Fibroblast of mammary gland (primary cell): ENCODE measurements at regions not wholly inside any gene's neighbourhood (a gene's known extent, or its start where the extent isn't known, plus 50 kb on each side); places are given as distances from the start of the nearest gene placed in this dataset.
A peak's percentile ranks its signal among the peaks of the same experiment; 100 is the strongest.

Experiments used
- DNase-seq: peaks from one replicate; pipeline ENCODE4 v3.0.0-alpha.2; 2010; ENCODE audit warnings: low read depth
- H3K4me3 ChIP-seq: 2 replicates; pipeline ENCODE4 v1.5.1; 2011; ENCODE audit warnings: low read depth, mild to moderate bottlenecking, low read length, moderate library complexity; ENCODE audit not compliant: control insufficient read depth
- TF ChIP-seq, protein P1 (sequence below): conservative IDR thresholded peaks from 2 replicates; pipeline ENCODE4 v1.5.1; 2011; ENCODE audit warnings: low read depth, low read length, inconsistent platforms; ENCODE audit not compliant: control insufficient read depth, insufficient read depth

DNA sequence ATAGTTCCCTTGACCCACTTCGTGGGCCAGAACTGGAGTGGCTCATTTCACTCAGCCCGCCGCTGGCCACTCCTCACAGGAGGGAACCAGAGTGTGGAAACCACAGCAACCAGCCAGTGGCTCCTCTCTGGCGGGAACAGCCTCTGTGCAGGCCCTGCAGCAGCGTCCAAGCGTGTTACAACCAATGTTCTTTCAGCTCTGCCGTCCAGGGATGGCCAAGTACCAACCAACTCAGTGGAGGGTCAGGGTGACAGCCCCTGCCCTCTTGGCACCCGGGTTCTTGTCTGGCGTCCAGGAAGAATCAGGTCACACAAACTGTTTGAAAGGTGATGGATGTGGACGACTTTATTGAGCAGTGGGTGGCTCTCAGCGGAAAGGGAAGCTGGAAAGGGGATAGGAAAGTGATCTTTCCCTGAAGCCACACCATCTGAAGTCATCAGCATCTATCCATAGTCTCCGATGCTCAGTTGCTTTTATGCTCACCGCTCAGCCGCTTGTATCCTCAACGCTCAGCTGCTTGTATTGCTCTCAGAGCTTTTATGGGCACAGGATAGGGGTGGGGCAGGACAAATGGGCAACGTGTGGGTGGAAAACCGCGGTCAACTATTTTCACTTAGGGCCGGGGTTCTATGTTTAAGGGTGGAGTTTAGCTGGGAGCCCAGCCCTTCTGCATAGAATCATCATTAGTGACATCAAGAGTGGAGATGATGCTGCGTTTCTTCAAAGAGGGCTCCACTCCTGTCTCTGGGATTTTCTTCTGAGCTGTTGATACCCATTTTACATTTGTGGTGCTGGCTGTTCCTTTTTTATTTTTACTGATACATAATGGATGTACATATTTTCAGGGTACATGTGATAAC lies 250.2 kb downstream of the RRAGC start:
- TF ChIP-seq, protein P1, sequence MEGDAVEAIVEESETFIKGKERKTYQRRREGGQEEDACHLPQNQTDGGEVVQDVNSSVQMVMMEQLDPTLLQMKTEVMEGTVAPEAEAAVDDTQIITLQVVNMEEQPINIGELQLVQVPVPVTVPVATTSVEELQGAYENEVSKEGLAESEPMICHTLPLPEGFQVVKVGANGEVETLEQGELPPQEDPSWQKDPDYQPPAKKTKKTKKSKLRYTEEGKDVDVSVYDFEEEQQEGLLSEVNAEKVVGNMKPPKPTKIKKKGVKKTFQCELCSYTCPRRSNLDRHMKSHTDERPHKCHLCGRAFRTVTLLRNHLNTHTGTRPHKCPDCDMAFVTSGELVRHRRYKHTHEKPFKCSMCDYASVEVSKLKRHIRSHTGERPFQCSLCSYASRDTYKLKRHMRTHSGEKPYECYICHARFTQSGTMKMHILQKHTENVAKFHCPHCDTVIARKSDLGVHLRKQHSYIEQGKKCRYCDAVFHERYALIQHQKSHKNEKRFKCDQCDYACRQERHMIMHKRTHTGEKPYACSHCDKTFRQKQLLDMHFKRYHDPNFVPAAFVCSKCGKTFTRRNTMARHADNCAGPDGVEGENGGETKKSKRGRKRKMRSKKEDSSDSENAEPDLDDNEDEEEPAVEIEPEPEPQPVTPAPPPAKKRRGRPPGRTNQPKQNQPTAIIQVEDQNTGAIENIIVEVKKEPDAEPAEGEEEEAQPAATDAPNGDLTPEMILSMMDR, result no peak
- no peak overlapping the region for H3K4me3 ChIP-seq
- no peak for DNase-seq

DNA sequence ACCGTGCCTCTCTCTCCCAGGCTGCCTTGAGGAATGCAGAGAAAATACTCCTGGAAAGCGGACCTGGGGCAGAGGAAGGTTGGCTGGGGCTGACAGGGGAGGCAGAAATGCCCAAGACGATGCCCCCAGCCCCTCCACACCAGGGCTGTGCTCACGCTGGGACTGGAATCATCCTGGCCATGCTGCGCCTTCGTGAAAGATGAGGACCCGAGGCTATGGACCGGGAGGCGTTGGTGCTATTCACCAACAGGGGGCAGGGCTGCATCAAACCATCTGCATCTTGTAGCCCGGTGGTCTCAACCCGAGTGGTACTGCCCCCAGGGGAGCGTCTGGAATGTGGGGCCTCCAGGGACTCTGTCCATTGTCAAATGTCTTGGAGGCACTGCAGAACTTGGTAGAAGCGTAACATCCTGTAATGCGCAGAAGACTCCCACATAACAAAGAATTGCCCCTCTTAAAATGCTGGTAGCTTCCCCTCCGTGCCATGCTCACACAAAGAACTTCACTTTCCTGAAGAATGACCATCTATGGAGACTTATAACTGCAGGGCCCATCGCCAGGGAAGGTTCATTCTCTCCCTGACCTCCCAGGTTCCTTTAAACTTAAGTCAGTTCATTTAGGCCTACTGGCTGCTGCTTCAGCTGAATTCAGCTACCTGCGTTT lies 251.2 kb downstream of the RRAGC start:
- no peak for DNase-seq
- TF ChIP-seq, protein P1, result peak; percentile 31
- H3K4me3 ChIP-seq, result no peak overlapping the region

DNA sequence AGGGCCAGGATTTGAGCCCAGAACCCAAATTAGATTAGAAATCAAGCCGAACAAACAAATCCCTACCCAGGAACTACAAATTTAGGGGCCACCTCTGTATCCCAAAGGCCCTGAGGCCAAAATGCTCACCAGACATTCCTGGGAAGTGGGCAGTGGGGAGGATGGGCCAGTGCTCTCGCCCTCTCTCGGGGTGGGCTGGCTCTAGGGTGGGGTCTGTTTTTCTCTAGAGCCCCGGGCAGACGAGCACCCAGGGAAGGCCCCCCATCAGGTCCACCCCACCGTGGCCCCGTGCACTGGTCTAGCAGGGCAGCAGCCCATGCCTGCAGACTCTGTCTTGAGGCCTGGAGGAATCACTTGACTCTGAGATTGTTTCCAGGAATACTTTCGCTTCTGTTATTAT lies 252.0 kb downstream of the RRAGC start:
- no peak overlapping the region for H3K4me3 ChIP-seq
- TF ChIP-seq, protein P1, result no peak
- no peak for DNase-seq

DNA sequence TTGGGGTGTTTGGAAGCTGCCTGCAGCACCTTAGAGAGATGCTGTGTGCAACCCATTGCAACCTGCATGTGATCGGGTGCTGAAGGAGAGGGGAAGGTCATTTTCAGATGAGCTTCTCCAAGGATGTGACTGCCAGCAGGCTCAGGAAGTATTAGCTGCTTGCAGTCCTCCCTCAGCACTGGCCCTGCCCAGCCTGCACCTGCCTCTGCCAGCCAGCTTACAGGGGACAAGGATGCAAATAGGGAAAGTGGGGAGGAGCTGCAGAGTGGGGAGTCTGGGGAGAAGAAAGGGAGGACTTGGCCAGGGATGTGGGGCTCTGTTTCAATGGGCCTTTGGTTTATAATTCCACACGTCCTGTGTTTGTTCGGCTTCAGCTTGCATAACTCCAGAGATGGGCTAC lies 254.5 kb downstream of the RRAGC start:
- no peak for DNase-seq
- TF ChIP-seq, protein P1, result no peak
- no peak overlapping the region for H3K4me3 ChIP-seq

DNA sequence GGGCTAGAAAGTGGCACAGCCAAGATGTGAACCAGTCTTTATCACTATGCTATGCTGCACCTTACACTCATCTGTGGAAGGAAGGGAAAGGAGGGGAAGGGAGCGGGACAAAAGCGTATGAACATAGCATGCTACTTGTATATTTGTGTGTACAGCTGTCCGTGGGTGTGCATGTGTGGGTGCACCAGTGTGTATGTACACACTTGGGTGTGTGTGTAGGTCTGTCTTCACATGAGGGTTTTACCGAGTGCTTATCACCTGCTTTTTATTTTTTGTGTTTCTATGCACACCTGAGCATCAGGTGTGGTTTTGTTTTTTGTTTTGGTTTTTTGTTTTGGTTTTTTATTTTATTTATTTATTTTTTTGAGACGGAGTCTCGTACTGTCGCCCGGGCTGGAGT lies 255.7 kb downstream of the RRAGC start:
- no peak overlapping the region for H3K4me3 ChIP-seq
- TF ChIP-seq, protein P1, result no peak
- DNase-seq, result no peak

DNA sequence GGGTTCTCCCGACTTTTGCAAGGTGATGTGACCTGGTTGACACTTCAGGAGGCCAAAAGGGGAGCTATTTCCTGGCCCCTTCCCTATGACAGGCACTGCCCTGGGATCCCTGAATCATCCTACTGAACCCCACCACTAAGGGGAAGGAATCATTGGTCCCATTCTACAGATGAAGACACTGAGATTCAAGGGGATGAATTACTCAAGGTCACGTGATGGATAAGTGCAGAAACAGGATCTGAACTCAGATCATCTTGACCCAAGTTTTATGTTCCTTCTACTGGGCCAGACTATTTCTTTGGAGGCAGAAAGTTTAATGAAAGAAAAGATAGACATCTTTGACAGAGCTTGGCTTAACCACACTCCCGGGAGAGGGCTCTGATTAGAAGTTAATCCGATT lies 258.7 kb downstream of the RRAGC start:
- no peak overlapping the region for H3K4me3 ChIP-seq
- TF ChIP-seq, protein P1, result no peak

More for the DNA sequence above, 258.7 kb downstream of the RRAGC start:
- no peak for DNase-seq
